ENCODE measurements at regions not wholly inside any gene's neighbourhood (a gene's known extent, or its start where the extent isn't known, plus 50 kb on each side); places are given as distances from the start of the nearest gene placed in this dataset.
A peak's percentile ranks its signal among the peaks of the same experiment; 100 is the strongest.

DNA sequence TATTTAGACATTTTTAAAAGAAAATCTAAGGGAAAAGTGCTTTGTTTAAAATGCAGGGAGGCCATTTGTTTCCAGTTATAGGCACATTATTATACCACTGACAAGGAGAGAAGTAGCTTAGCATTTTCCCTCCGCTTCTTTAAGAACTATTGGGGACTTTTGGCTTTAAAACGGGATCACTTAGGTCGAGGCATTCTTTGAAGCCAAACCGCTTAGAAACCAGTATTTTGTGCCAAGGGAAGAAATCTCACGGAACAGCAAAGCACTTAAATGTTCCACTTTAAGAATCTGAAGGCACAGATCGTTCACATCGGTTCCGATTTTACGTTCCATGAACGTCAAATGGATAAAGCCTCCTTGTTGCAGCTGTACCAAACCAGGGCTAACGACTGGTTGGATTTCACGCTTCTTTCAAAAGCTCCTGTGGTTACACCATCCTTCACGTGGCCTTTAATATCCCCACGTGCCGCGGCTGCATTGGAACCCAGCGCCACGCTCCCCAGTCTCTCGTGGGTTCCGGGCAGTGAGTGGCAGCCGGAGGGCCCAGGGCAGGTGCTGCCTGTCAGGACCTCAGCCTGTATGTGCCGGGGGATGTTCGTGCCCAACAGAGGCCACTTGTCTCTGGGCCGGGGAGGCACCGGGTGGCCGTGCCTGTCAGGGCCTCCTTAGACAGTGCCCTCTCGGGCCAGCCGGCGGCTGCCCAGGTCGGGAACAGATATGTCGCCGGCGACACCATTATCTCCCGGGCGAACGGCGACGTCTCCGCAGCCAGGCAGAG lies 195.4 kb downstream of the KIF26A start:
- in situ Hi-C loops (cut with MboI; ENCODE audit: low pct_unique_long_range_greater_than_20kb in 2 of 9, low sequenced_read_pairs in 9 of 9, unreplicated experiment in 9 of 9): no loop called here

DNA sequence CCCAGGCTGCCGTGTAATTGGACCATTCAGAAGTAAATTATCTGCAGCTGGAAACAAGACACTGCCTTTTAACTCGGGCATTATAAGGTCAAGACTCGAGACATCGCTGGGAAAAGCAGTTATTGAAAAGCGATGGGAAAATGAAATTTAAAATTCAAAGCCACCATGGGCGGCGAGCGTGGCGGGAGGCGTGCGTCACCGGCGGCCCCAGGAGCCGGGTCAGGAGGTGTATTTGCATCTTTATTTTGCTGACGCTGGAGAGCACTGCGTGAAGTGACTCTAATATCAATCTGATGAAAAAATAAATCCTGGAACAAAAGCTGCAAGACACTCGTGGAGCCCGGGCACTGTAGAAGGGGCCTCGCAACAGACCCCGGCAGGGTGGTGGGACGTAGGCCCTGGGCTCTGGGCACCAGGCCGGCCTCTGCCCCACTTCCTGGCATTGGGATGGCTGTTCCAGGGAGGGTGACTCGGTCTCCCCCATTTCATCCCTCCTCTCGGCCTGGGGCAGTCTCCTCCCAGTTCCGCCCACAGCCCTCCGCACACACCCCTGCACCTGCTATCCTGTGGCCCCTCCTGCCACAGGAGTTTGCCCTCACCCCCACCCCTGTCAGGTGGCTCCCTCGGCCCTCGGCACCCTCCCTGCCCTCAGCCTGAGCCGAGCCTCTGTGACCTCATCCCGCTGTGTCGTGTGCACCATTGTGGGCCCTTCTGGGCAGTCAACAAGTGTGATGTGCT lies 196.2 kb downstream of the KIF26A start:
- 0 to 60% (median 19%) methylated on average over 1 to 10 of the region's 31 CpGs; no CpG with 5 or more reads in 2 of the 10 experiments for WGBS, 10 experiments
- in situ Hi-C loops (cut with MboI; ENCODE audit: low pct_unique_long_range_greater_than_20kb in 2 of 9, low sequenced_read_pairs in 9 of 9, unreplicated experiment in 9 of 9): no loop called here

More for the DNA sequence above, 195.4 kb downstream of the KIF26A start:
- ATAC-seq (replicated peaks in 6 of 8): no peak
- Histone ChIP-seq H3K27ac (peak overlapping the region in 1 of 2 donors; percentile 68), H3K4me3 (no peak overlapping the region), H3K4me1 (replicated peaks in 1 of 2) (peaks cover 14 to 21% of the 10 kb centered on the region in 2 donors)
- 0 to 94% (median 69%) methylated on average over 4 to 17 of the region's 39 CpGs; no CpG with 5 or more reads in 1 of the 10 experiments for WGBS, 10 experiments

DNA sequence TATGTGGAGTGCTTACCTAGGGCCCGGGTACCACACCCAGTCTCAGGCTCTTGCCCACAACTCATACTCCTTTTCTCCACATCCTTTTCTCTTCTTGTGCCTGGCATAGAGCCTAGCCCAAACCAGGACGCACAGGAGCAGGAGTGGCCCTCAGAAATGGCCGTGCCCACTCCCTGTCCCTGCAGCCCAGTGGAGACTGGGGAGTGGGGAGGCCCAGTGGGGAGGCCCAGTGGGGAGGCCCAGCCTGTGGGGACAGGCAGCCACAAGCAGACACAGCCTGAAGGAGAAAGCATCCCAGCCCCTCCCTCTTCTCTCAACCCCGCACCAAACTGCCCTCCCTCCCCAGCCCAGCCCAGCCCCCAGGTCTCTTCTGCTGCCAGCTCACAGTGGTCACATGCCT lies 196.8 kb downstream of the KIF26A start:
- H3K4me1 ChIP-seq (replicated peaks in 1 of 2): peaks cover 14 to 21% of the 10 kb centered on the region in 2 donors
- ATAC-seq (replicated peaks in 6 of 8): peak in 2 of 8 experiments; percentile 11 to 22
- peak overlapping the region in 1 of 2 donors; percentile 68 for H3K27ac ChIP-seq
- H3K4me3 ChIP-seq: no peak overlapping the region
- no CpG with 5 or more reads among the region's 4 CpGs for WGBS, 10 experiments
- in situ Hi-C loops (cut with MboI; ENCODE audit: low pct_unique_long_range_greater_than_20kb in 2 of 9, low sequenced_read_pairs in 9 of 9, unreplicated experiment in 9 of 9): no loop called here

More for the DNA sequence above, 196.2 kb downstream of the KIF26A start:
- peak in 5 of 8 experiments; percentile 79 to 91 (median 85) for ATAC-seq (replicated peaks in 6 of 8)
- Histone ChIP-seq H3K27ac (peak overlapping the region; percentile 40 to 68), H3K4me1 (replicated peaks in 1 of 2) (peaks cover 14 to 21% of the 10 kb centered on the region in 2 donors), H3K4me3 (no peak overlapping the region)

DNA sequence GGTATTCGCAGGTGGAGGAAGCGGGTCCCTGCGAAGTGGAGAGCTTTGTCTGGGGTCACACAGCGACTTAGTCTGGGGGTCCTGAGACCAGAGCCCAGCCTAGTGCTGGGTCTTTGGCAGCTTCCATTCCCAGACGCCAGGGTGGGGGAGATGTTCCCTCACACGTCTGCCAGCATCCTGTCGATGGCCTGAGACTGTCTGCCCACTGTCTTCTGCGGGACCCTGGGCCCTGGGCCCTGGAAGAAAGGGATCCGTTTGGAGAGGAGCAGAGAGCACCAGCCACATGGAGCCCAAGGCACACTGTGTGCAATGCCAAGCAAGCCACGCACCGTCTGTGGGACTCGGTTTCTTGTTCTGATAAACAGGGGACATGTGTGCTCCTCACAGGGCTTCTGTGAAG lies 197.2 kb downstream of the KIF26A start:
- WGBS, 10 experiments: 19 to 100% (median 33%) methylated on average over 1 to 3 of the region's 12 CpGs; no CpG with 5 or more reads in 7 of the 10 experiments
- no peak for ATAC-seq (replicated peaks in 6 of 8)
- in situ Hi-C loops (cut with MboI; ENCODE audit: low pct_unique_long_range_greater_than_20kb in 2 of 9, low sequenced_read_pairs in 9 of 9, unreplicated experiment in 9 of 9): no loop called here

DNA sequence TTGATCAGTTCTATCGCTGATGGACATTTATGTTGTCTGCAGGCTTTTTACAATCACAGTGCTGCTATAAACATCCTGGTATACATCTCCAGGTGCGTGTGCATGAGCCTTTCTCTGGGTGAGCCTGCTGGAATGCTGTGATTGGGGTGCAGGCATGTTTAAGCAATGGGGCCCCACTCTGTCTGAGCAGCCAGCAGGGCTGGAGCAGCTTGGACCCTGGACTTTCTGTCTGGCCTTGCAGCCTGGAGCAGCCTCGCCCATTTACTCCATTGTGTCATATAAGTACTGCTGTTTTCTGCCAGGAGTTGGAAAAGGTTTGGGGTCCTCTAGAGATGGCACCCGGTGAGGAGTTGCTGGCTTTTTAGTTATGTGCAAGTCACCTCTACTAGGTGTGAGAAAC lies 199.0 kb downstream of the KIF26A start:
- in situ Hi-C loops (cut with MboI; ENCODE audit: low pct_unique_long_range_greater_than_20kb in 2 of 9, low sequenced_read_pairs in 9 of 9, unreplicated experiment in 9 of 9): no loop called here
- ATAC-seq (replicated peaks in 6 of 8): no peak
- 0 to 86% (median 62%) methylated on average over 1 to 4 of the region's 4 CpGs; no CpG with 5 or more reads in 1 of the 10 experiments for WGBS, 10 experiments
- H3K27ac ChIP-seq: no peak overlapping the region
- peaks cover 20 to 32% of the 10 kb centered on the region in 2 donors for H3K4me1 ChIP-seq (replicated peaks in 1 of 2)
- H3K4me3 ChIP-seq: no peak overlapping the region

More for the DNA sequence above, 197.2 kb downstream of the KIF26A start:
- Histone ChIP-seq H3K27ac (no peak overlapping the region), H3K4me1 (replicated peaks in 1 of 2) (peaks cover 14 to 21% of the 10 kb centered on the region in 2 donors), H3K4me3 (no peak overlapping the region)

DNA sequence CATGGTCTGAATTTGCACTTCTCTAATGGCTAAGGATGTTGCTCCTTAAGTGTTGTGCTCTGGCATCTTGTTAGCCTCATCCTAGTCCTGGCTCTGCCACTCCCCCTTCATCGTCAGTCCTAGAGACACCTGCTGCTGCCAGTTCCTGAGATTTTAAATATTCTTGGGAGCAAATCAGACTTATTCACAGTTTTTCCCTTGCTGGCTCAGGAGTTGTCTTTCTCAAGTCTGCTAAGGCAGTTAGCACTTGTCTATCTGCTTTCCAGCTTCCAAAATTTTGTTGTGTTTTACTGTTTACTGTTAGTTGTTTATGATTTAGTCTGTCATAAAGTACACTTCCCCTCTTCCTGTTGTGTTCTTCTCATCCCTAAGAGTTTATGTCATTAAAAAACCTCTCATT lies 201.0 kb downstream of the KIF26A start:
- in situ Hi-C loops (cut with MboI; ENCODE audit: low pct_unique_long_range_greater_than_20kb in 2 of 9, low sequenced_read_pairs in 9 of 9, unreplicated experiment in 9 of 9): no loop called here
- H3K4me3 ChIP-seq: no peak overlapping the region
- H3K27ac ChIP-seq: no peak overlapping the region
- no peak for ATAC-seq (replicated peaks in 6 of 8)
- WGBS, 10 experiments: 0 to 83% (median 58%) methylated on average over 1 of the region's 1 CpG; no CpG with 5 or more reads in 7 of the 10 experiments
- peaks cover 27 to 34% of the 10 kb centered on the region in 2 donors for H3K4me1 ChIP-seq (replicated peaks in 1 of 2)

DNA sequence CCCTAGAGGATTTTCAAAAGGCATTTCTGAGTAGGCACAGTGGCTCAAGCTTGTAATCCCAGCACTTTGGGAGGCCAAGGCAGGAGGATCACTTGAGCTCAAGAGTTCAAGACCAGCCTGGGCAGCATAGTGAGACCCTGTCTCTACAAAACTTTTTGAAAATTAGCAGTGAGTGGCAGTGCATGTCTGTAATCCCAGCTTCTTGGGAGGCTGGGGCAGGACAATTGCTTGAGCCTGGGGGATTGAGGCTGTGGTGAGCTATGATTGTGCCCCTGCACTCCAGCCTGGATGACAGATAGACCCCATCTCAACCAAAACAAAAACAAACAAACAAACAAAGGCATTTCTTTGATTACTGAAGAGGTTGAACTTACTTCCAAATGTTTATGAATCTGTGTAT lies 201.4 kb downstream of the KIF26A start:
- in situ Hi-C loops (cut with MboI; ENCODE audit: low pct_unique_long_range_greater_than_20kb in 2 of 9, low sequenced_read_pairs in 9 of 9, unreplicated experiment in 9 of 9): no loop called here

DNA sequence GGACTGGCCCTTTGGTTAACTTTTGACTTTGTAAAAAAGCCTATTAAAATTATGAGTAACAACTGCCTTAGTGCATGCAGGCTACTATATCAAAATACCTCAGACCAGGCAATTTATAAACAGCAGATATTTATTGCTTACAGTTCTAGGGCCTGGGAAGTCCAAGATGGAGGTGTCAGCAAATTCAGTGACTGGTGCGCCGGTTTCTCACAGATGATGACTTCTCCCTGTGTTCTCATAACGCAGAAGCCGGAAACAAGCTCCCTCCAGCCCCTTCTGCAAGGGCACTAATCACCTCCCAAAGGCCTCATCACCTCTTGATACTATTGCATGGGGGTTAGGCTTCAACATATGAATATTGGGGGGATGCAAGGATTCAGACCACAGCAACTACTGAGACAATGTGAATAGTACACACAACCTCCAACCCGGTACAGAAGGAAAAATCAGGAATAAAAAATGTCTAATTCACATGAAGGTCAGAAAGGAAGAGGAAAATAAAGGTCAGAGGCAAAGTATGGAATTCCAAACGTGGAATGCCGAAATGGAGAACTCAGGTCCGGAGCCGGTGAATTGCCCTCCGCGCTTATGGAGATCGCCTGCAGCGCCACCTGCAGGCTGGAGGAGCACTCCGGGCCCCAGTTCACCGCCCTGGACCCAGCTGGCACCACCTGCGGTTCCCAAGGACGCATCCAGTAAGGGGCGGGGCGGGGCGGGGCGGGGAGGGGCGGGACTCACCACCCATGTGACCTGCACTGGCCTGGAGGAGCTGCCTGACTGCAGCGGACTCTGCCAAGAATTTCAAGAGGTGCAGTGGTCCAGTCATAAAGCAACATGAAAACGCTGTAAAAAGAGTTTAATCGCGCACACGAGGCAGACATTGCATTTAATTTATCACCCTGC lies 203.4 kb downstream of the KIF26A start:
- Histone ChIP-seq H3K4me3 (peak overlapping the region in 3 of 5 donors; percentile 9 to 20 (median 10)), H3K27ac (peak overlapping the region in 1 of 2 donors; percentile 11), H3K4me1 (replicated peaks in 1 of 2) (peaks cover 21 to 32% of the 10 kb centered on the region in 2 donors)
- in situ Hi-C loops (cut with MboI; ENCODE audit: low pct_unique_long_range_greater_than_20kb in 2 of 9, low sequenced_read_pairs in 9 of 9, unreplicated experiment in 9 of 9): no loop called here
- 0 to 92% (median 60%) methylated on average over 1 to 12 of the region's 27 CpGs; no CpG with 5 or more reads in 1 of the 10 experiments for WGBS, 10 experiments
- ATAC-seq (replicated peaks in 6 of 8): peak in 7 of 8 experiments; percentile 54 to 93 (median 90)

More for the DNA sequence above, 201.4 kb downstream of the KIF26A start:
- no peak for ATAC-seq (replicated peaks in 6 of 8)
- peaks cover 27 to 30% of the 10 kb centered on the region in 2 donors for H3K4me1 ChIP-seq (replicated peaks in 1 of 2)
- H3K27ac ChIP-seq: no peak overlapping the region
- H3K4me3 ChIP-seq: no peak overlapping the region

DNA sequence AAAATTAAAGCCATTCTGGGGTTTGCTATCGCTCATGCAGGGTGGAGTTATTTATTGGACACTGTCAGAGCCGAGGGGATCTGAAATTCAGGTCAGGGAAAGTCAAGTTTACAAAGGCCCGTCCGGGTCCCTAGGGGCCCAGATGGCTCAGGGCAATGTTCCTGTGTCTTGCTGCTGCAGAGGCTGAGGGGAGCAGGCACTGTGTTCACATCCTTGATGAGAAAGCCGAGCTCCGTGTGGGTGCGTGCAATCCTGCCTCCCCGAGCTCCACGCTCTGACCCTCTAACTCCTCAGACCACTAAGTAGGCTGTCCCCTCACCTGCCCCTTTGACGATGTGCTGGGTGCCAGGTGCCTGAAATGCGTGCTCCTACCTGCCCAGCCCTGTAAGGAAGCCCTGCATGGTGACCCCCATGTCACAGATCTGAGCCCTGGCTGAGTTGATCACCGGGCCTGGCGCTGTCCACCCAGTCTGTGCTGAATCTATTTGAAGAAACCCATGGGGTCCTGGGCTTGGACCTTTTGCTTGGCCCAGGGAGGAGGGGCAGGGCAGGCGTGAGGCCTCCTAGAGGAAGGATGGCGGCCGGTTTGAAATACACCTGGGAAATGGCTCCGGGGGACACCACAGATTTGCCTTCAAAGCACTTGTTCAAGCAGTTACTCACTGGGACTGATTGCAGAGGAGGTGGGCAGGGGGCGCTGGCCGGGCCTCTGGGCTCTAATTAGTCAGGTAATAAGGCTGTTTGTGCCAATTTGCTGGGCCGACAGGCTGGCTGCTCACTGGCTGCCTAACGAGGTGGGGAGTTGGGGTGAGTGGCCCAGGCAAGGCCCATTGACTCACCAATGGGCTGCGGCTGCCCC lies 204.3 kb downstream of the KIF26A start:
- WGBS, 10 experiments: 0 to 57% (median 25%) methylated on average over 1 to 11 of the region's 22 CpGs; no CpG with 5 or more reads in 2 of the 10 experiments
- H3K27ac ChIP-seq: peak overlapping the region in 1 of 2 donors; percentile 11
- in situ Hi-C loops (cut with MboI; ENCODE audit: low pct_unique_long_range_greater_than_20kb in 2 of 9, low sequenced_read_pairs in 9 of 9, unreplicated experiment in 9 of 9): no loop called here
- peaks cover 21 to 32% of the 10 kb centered on the region in 2 donors for H3K4me1 ChIP-seq (replicated peaks in 1 of 2)
- no peak overlapping the region for H3K4me3 ChIP-seq
- ATAC-seq (replicated peaks in 6 of 8): peak in 5 of 8 experiments; percentile 41 to 79 (median 67)

DNA sequence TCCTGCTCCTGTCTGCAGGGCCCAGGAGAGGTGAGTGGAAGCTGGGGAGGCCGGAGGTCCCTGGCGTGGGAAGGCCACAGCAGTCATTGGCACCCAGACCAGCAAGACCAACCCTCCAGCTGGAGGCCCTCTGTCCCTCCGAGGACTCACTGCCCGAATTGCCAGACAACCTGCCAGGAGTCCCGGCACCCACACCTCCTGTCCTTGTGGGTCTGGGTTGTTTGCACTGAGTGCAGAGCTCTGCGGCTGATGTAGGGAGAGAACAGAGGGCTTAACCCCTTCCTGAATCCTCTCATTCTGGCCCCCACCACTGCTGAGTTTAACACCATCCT lies 204.9 kb downstream of the KIF26A start:
- Histone ChIP-seq H3K4me1 (replicated peaks in 1 of 2) (peaks cover 21 to 32% of the 10 kb centered on the region in 2 donors), H3K4me3 (no peak overlapping the region), H3K27ac (peak overlapping the region in 1 of 2 donors; percentile 11)
- 5 to 73% methylated on average over 3 to 4 of the region's 6 CpGs; no CpG with 5 or more reads in 8 of the 10 experiments for WGBS, 10 experiments
- peak in 1 of 8 experiments; percentile 1 for ATAC-seq (replicated peaks in 6 of 8)
- in situ Hi-C loops (cut with MboI; ENCODE audit: low pct_unique_long_range_greater_than_20kb in 2 of 9, low sequenced_read_pairs in 9 of 9, unreplicated experiment in 9 of 9): no loop called here

DNA sequence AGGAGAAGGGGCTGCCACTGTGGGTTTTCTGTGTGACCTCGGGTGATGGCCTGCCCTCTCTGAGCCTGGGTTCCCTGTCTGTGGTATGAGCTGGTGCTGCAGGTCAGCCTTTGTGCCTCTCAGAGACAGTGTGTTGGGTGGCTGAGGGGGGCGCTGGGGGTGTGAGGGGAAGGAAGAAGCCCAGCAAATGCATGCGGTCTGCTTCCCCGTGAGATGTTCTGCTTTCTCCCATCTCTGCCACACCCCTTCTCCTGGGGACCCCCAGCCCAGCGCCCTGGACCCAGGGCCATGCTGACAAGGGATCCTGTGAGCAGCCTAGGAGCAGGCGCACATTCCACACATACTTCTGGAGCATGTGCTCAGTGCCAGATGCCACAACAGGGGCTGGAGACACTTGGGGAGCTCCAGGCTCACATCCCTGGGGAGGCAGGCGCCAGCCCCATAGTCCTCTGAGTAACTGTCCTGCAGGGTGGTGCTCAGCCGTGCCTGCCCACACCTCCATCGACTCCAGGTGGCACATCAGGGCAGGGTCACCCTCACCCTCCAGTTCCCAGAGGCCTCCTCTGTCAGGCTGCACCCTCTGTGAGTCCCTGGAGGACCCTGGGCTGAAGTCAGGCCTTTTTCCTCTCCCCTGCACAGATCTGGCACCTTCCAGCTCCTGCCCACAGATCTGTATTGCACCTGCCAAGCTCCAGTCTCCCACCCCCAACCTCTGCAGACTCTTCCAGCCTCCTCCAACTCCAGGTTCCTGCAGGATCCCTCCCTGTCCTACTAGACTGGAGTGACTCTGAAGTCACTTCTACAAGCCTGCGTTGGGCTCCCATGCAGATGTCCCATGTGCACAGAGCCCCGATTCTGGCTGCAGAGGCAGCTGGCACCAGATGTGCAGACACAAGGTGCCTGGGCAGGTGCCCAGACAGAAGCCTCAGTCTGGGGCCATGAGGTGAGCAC lies 205.6 kb downstream of the KIF26A start:
- H3K27ac ChIP-seq: no peak overlapping the region
- ATAC-seq (replicated peaks in 6 of 8): no peak
- in situ Hi-C loops (cut with MboI; ENCODE audit: low pct_unique_long_range_greater_than_20kb in 2 of 9, low sequenced_read_pairs in 9 of 9, unreplicated experiment in 9 of 9): no loop called here
- 0 to 67% (median 25%) methylated on average over 2 to 4 of the region's 11 CpGs; no CpG with 5 or more reads in 6 of the 10 experiments for WGBS, 10 experiments
- peaks cover 21 to 32% of the 10 kb centered on the region in 2 donors for H3K4me1 ChIP-seq (replicated peaks in 1 of 2)
- H3K4me3 ChIP-seq: no peak overlapping the region

All from motor neuron (in vitro differentiated cells).